ENCODE measurements at regions not wholly inside any gene's neighbourhood (a gene's known extent, or its start where the extent isn't known, plus 50 kb on each side); places are given as distances from the start of the nearest gene placed in this dataset.
"Not testable (repeated sequence)": the region's sequence is repeated elsewhere in the genome, so short reads cannot be mapped to it uniquely, and the experiment has no call there.

GRCh38 chr6:84579404-84579803, 185.0 kb downstream of the TBX18 start:
- DNase-seq, result no peak

GRCh38 chr6:84576029-84576428, 188.4 kb downstream of the TBX18 start:
- no peak for DNase-seq

GRCh38 chr6:84575264-84575663, 189.1 kb downstream of the TBX18 start:
- no peak for DNase-seq

- DNase-seq, result no peak
Measured at GRCh38 chr6:84569882-84570281, 194.5 kb downstream of the TBX18 start.

- no peak for DNase-seq
Measured at GRCh38 chr6:84568971-84569370, 195.4 kb downstream of the TBX18 start.

- not testable (repeated sequence) for DNase-seq
Measured at GRCh38 chr6:84565718-84566117, 198.7 kb downstream of the TBX18 start.

GRCh38 chr6:84560436-84561390, 203.7 kb downstream of the TBX18 start:
- DNase-seq, result no peak

GRCh38 chr6:84556541-84557335, 207.7 kb downstream of the TBX18 start:
- no peak for DNase-seq

- no peak for DNase-seq
Measured at GRCh38 chr6:84554706-84555105, 209.7 kb downstream of the TBX18 start.

GRCh38 chr6:84554074-84554473, 210.3 kb downstream of the TBX18 start:
- no peak for DNase-seq

GRCh38 chr6:84553527-84553926, 210.9 kb downstream of the TBX18 start:
- DNase-seq, result no peak

- no peak for DNase-seq
Measured at GRCh38 chr6:84551797-84552196, 212.6 kb downstream of the TBX18 start.

GRCh38 chr6:84549917-84550316, 214.5 kb downstream of the TBX18 start:
- DNase-seq, result no peak

- no peak for DNase-seq
Measured at GRCh38 chr6:84547341-84547801, 217.0 kb downstream of the TBX18 start.

- DNase-seq, result no peak
Measured at GRCh38 chr6:84546427-84546914, 217.9 kb downstream of the TBX18 start.

GRCh38 chr6:84539122-84539856, 225.1 kb downstream of the TBX18 start:
- DNase-seq, result no peak

GRCh38 chr6:84536885-84537638, 227.3 kb downstream of the TBX18 start:
- DNase-seq, result no peak

GRCh38 chr6:84528201-84528600, 236.2 kb downstream of the TBX18 start:
- no peak for DNase-seq

- no peak for DNase-seq
Measured at GRCh38 chr6:84526631-84527030, 237.8 kb downstream of the TBX18 start.

- DNase-seq, result no peak
Measured at GRCh38 chr6:84525907-84526306, 238.5 kb downstream of the TBX18 start.

GRCh38 chr6:84524636-84525035, 239.8 kb downstream of the TBX18 start:
- DNase-seq, result no peak

- no peak for DNase-seq
Measured at GRCh38 chr6:84522135-84522549, 242.3 kb downstream of the TBX18 start.
